ENCODE measurements at regions not wholly inside any gene's neighbourhood (a gene's known extent, or its start where the extent isn't known, plus 50 kb on each side); places are given as distances from the start of the nearest gene placed in this dataset.

DNA sequence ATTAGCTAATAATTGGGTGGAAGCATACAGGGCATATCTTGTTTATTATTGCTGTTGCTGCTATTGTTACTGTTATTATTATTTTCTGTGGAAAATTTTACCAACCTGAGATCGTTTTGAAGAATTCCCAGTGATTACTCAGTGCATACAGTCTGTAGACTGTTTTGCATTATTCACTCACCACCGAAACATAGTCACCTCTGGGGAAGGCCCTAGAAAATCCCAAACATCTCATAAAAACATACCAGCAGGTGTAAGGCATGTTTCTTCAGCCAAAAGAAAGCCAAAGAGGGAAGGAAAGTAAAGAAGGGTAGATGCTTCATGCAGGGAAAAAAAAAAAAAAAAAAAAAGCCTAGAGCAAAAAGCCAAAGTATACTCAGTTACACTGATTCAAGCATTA is 647.7 kb downstream of the BCL11A start:
- TF ChIP-seq, protein P1, sequence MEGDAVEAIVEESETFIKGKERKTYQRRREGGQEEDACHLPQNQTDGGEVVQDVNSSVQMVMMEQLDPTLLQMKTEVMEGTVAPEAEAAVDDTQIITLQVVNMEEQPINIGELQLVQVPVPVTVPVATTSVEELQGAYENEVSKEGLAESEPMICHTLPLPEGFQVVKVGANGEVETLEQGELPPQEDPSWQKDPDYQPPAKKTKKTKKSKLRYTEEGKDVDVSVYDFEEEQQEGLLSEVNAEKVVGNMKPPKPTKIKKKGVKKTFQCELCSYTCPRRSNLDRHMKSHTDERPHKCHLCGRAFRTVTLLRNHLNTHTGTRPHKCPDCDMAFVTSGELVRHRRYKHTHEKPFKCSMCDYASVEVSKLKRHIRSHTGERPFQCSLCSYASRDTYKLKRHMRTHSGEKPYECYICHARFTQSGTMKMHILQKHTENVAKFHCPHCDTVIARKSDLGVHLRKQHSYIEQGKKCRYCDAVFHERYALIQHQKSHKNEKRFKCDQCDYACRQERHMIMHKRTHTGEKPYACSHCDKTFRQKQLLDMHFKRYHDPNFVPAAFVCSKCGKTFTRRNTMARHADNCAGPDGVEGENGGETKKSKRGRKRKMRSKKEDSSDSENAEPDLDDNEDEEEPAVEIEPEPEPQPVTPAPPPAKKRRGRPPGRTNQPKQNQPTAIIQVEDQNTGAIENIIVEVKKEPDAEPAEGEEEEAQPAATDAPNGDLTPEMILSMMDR (IDR thresholded peaks at IDR 0.05; ENCODE audit: low read depth, low read length), result no peak
- no peak for TF ChIP-seq EZH2phosphoT487 (IDR thresholded peaks at IDR 0.05; ENCODE audit: low read depth)

Data from OCI-LY3 (cell line).